Spinal cord (tissue), 9 donors: ENCODE measurements at regions not wholly inside any gene's neighbourhood (a gene's known extent, or its start where the extent isn't known, plus 50 kb on each side); places are given as distances from the start of the nearest gene placed in this dataset.

ENCODE experiments used
- DNase-seq, 6 donors: peaks; one replicate each; pipeline versions ENCODE4 v3.0.0 to v3.0.0-alpha.2; 2013 to 2015; ENCODE audit warnings: low spot score in 6 of 6, low read depth in 4 of 6
- H3K27ac ChIP-seq: one replicate; pipeline ENCODE4 v1.5.1; 2013; ENCODE audit warnings: low read depth, low read length, control low read depth
- H3K27me3 ChIP-seq: one replicate; pipeline ENCODE4 v1.6.1; 2013; ENCODE audit warnings: low read length; ENCODE audit not compliant: control insufficient read depth, insufficient read depth
- H3K36me3 ChIP-seq: one replicate; pipeline ENCODE4 v1.6.1; 2013; ENCODE audit warnings: low read length; ENCODE audit not compliant: control insufficient read depth, insufficient read depth
- H3K4me1 ChIP-seq: one replicate; pipeline ENCODE4 v1.6.1; 2013; ENCODE audit warnings: low read length; ENCODE audit not compliant: control insufficient read depth, insufficient read depth
- H3K4me3 ChIP-seq: one replicate; pipeline ENCODE4 v1.5.1; 2013; ENCODE audit warnings: low read depth, low read length, control low read depth
- H3K9me3 ChIP-seq: one replicate; pipeline ENCODE4 v1.6.1; 2013; ENCODE audit warnings: low read length; ENCODE audit not compliant: control insufficient read depth, insufficient read depth
- WGBS: methylation state at CpG from one replicate; pipeline ENCODE4 v1.1.5; 2013; ENCODE audit warnings: missing lambda C conversion rate; ENCODE audit not compliant: insufficient coverage; 5-methylcytosine and 5-hydroxymethylcytosine counted together
- donor health status: healthy.

DNA sequence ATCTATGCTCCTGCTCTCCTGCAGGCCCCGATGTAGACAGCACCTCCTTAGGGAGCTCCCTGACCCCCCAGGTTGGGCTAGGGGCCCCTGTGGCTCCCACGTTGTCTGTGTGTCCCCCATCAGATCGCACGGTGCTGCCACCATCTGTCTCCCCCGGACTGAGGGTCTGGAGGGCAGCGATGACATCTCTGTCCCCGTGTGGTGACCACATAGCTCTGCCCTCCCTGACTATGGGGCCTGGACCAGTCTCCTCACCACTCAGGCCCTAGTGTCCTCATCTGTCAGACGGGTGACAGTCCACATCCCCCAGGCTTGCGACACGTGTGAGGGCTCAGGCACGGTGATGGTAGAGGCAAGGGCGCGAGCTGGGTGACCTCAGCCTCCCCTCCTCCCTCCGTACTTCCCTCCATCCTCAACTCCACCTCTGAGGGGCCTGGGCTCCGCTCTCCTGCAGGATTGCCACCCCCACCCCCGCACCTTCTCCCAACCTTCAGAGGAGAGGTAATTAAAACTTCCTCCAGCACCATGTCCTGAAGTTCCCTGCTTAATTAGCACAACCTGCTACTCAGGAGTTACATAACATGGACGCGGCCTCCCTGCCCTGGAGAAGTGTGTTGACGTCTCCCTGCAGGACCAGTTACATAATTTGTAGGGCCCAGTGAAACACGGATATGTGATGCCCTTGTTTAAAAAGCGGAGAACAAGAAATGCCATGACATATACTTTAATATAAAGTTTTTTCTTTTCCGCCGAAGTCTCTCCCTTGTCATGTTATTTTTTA lies 288.2 kb downstream of the PTPRU start:
- DNase-seq: no peak
- H3K36me3 ChIP-seq: no peaks in the 10 kb centered on the region
- peaks cover 1% of the 10 kb centered on the region for H3K9me3 ChIP-seq
- peaks cover 13% of the 10 kb centered on the region for H3K4me1 ChIP-seq
- H3K27ac ChIP-seq: no peak overlapping the region
- WGBS: 82% methylated on average over 7 of the region's 23 CpGs
- H3K27me3 ChIP-seq: peaks cover 11% of the 10 kb centered on the region
- H3K4me3 ChIP-seq: no peak overlapping the region

DNA sequence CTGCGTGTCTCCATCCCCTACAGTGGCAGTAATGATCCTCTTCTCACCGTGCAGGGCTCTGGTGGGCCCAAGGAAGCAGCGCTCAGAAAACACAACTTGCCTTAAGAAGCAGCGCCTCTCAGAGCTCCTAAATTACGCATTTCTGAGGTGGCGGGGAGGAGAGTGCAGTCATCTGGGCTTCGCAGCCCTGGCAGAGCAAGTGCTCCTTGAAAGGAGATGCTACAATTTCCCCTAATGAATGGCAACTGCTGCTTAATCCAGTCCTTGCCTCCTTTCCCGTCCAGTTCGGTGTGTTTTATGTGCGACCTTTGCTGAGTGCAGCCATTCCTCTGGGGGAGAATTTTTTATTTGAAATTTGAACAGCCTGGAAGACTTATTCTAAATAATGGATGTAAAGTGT lies 287.3 kb downstream of the PTPRU start:
- Histone ChIP-seq H3K9me3 (no peaks in the 10 kb centered on the region), H3K36me3 (no peaks in the 10 kb centered on the region), H3K4me1 (peaks cover 19% of the 10 kb centered on the region), H3K4me3 (no peak overlapping the region), H3K27ac (no peak overlapping the region), H3K27me3 (peaks cover 11% of the 10 kb centered on the region)
- DNase-seq: peak in 1 of 6 donors; percentile 59
- WGBS: 43% methylated on average over 5 of the region's 10 CpGs

GRCh38 chr1:29523136-29523535 lies 286.8 kb downstream of the PTPRU start:
- Histone ChIP-seq H3K4me1 (peaks cover 19% of the 10 kb centered on the region), H3K9me3 (no peaks in the 10 kb centered on the region), H3K4me3 (no peak overlapping the region), H3K36me3 (no peaks in the 10 kb centered on the region), H3K27me3 (peaks cover 11% of the 10 kb centered on the region), H3K27ac (no peak overlapping the region)
- WGBS: 0% methylated on average over 1 of the region's 5 CpGs
- peak in 1 of 6 donors; percentile 66 for DNase-seq

DNA sequence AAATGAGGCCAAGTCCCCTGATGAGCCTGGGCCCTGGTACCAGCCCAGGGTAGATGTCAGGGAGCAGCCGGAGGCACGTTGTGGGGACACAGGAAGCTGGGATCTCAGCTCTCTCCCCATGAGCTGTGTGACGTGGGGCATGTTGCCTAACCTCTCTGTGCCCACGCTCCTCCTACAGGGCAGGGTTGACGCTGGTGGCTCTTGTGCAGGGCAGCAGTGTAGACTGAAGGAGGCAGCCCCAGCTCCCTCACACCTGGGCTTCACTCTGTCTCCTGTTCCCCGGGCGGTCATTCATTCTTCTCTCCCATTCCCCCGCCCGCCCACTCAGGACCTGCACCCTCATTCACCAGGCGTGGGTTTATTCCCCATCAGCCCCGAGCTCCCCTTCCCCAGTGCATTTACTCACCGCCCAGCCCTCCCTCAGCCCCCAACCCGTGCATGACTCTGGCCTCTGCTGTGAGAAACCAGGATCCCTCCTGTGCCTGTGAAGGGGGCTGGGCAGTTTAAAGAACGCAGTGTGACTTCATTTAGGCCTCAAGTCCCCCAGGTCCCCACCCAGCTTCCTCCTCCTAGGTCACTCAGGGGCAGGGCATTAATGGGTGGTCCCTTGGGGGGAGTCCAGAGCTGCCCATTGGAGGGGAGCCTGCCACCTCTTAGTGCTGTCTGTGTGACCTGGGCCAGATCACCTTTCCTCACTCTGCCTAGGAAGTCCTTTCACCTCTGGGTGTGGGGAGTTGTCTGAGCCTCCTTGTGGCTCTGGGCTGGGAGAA lies 285.7 kb downstream of the PTPRU start:
- no peaks in the 10 kb centered on the region for H3K36me3 ChIP-seq
- H3K4me1 ChIP-seq: peaks cover 12% of the 10 kb centered on the region
- WGBS: 75% methylated on average over 9 of the region's 14 CpGs
- no peak overlapping the region for H3K27ac ChIP-seq
- DNase-seq: no peak
- no peak overlapping the region for H3K4me3 ChIP-seq
- H3K9me3 ChIP-seq: no peaks in the 10 kb centered on the region
- peaks cover 11% of the 10 kb centered on the region for H3K27me3 ChIP-seq

DNA sequence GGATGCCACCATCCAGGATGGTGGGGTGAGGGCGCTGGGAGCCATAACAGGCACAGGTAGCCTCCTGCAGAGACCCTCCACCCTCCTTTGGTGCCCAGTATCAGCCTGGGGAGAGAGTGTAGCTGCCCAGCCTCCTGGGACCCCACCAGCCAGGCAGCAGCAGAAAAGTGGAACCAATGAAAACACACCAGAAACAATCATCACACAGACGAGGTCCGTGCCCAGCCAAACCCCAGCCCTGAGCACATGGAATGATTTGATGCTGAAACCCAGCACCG lies 285.1 kb downstream of the PTPRU start:
- H3K9me3 ChIP-seq: no peaks in the 10 kb centered on the region
- H3K27me3 ChIP-seq: peaks cover 11% of the 10 kb centered on the region
- no peak overlapping the region for H3K27ac ChIP-seq
- WGBS: 100% methylated on average over 1 of the region's 4 CpGs
- H3K36me3 ChIP-seq: no peaks in the 10 kb centered on the region
- H3K4me3 ChIP-seq: no peak overlapping the region
- no peak for DNase-seq
- H3K4me1 ChIP-seq: peaks cover 12% of the 10 kb centered on the region

DNA sequence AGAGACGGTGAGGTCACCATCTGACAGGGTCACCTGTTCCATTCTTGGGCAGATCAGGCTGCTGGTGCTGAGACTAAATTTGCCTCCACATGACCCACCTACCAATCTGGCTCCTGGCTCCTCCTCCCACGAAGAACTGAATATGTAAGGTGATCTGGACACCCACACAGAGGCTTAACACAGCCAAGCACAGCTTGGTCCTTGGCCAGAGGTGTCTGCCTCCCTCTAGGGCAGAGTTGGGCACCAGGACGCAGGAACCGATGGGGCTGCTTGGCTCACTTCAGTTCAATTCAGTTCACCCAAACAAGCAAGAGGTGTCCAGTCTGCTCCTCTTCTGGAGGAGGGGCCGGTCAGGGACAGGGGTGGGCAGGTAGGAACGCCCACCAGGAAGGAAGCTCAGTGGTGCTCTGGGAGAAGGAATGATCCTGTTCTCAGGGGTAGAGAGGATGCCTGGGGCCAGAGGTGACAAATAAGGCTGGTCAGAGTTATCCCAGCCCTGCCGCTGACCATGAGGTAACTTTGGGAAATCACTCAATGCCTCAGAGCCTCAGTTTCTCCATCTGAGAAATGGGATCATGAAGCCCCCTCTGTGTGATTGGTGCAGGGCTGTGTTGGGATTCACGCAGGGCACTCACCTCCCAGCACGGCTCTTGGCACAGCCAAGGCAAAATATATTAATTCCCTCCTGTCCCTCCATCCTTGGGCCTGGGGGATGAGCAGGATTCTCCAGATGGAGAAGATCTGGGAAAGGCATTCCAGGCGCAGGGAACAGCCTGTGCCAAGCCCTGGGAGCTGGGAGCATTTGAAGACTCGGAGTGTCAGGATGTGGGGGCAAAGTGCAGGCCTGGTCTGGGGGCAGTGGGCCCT lies 284.5 kb downstream of the PTPRU start:
- Histone ChIP-seq H3K4me3 (no peak overlapping the region), H3K36me3 (no peaks in the 10 kb centered on the region), H3K4me1 (peaks cover 12% of the 10 kb centered on the region), H3K27ac (no peak overlapping the region), H3K27me3 (peaks cover 11% of the 10 kb centered on the region), H3K9me3 (no peaks in the 10 kb centered on the region)
- 81% methylated on average over 6 of the region's 11 CpGs for WGBS
- DNase-seq: no peak

DNA sequence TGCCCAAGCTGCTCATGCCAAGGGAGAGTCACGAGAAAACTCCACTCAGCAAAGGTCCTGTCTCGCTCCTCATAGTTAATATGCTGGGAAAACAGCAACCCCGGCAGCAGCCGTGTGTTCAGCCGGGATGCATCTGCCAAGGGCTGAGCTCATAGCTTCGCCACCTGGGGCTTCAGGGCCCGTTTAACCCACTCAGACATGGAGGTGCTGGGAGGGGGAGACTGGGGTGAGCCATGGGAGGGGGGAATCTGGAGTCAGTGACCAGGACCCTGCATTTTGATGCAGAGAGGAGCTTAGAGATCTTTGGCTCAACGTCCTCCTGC lies 283.4 kb downstream of the PTPRU start:
- Histone ChIP-seq H3K4me3 (no peak overlapping the region), H3K27ac (peak overlapping the region; percentile 73), H3K4me1 (peaks cover 12% of the 10 kb centered on the region), H3K36me3 (no peaks in the 10 kb centered on the region), H3K9me3 (no peaks in the 10 kb centered on the region), H3K27me3 (peaks cover 11% of the 10 kb centered on the region)
- peak in 2 of 6 donors; percentile 69 to 84 for DNase-seq
- 8% methylated on average over 6 of the region's 8 CpGs for WGBS

GRCh38 chr1:29519108-29519787 lies 282.9 kb downstream of the PTPRU start:
- Histone ChIP-seq H3K4me1 (peaks cover 16% of the 10 kb centered on the region), H3K27me3 (peaks cover 11% of the 10 kb centered on the region), H3K27ac (peak overlapping the region; percentile 73), H3K36me3 (no peaks in the 10 kb centered on the region), H3K4me3 (no peak overlapping the region), H3K9me3 (no peaks in the 10 kb centered on the region)
- DNase-seq: no peak
- WGBS: 76% methylated on average over 6 of the region's 9 CpGs

DNA sequence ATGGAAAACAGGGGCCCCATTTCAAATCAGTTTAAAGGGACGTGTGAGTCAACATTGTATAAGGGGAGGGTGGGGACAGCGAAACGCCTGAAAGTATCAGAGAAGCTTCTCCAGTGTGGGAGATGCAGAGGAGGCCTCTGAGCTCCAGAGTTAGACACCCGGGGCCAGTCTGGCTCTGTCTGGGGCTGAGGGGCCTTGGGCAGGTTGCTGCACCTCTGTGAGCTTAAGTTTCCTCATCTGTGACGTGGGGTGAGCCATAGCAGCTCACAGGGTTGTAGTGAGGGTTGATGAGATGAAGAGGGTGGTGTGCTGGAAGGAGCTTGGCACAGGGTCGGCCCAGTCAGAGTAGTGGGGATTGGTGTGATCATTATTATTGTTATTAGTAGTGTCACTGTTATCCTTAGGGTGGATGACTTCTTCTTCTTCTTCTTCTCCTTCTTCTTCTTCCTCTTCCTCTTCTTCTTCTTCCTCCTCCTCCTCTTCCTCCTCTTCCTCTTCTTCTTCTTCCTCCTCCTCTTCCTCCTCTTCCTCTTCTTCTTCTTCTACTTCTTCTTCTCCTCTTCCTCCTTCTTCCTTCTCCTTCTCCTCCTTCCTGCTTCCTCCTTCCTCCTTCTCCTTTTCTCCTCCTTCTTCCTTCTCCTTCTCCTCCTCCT lies 282.0 kb downstream of the PTPRU start:
- WGBS: 84% methylated on average over 5 of the region's 6 CpGs
- Histone ChIP-seq H3K27ac (no peak overlapping the region), H3K9me3 (no peaks in the 10 kb centered on the region), H3K27me3 (peaks cover 9% of the 10 kb centered on the region), H3K36me3 (no peaks in the 10 kb centered on the region), H3K4me1 (peaks cover 18% of the 10 kb centered on the region), H3K4me3 (no peak overlapping the region)
- no peak for DNase-seq
